Uterus (tissue), 3 donors: ENCODE measurements at regions not wholly inside any gene's neighbourhood (a gene's known extent, or its start where the extent isn't known, plus 50 kb on each side); places are given as distances from the start of the nearest gene placed in this dataset.

Experiments
- DNase-seq, 2 donors: peaks; one replicate each; pipeline ENCODE4 v3.0.0-alpha.2; 2019 to 2020
- H3K27ac ChIP-seq, 2 donors: fragments of 200-600 bp; sonication (generic); 1 replicate in 1 of 2; 2 replicates in 1 of 2; pipeline ENCODE4 v1.5.1; 2016 to 2018
- H3K27me3 ChIP-seq, 2 donors: fragments of 200-600 bp; sonication (generic); one replicate each; pipeline ENCODE4 v1.5.1; 2018 to 2019; ENCODE audit warnings: control low read depth in 1 of 2
- H3K36me3 ChIP-seq, 2 donors: fragments of 200-600 bp; sonication (generic); one replicate each; pipeline ENCODE4 v1.5.1; 2019; ENCODE audit warnings: control low read depth in 1 of 2
- H3K4me1 ChIP-seq, 2 donors: fragments of 200-600 bp; sonication (generic); one replicate each; pipeline ENCODE4 v1.5.1; 2018 to 2019; ENCODE audit warnings: control low read depth in 1 of 2
- H3K4me3 ChIP-seq, 2 donors: fragments of 200-600 bp; sonication (generic); 1 replicate in 1 of 2; 2 replicates in 1 of 2; pipeline ENCODE4 v1.5.1; 2018 to 2019; ENCODE audit warnings: mild to moderate bottlenecking in 1 of 2
- H3K9me3 ChIP-seq, 2 donors: fragments of 200-600 bp; sonication (generic); one replicate each; pipeline ENCODE4 v1.5.1; 2019; ENCODE audit warnings: control low read depth in 1 of 2
- POLR2A ChIP-seq, 2 donors: fragments of 450-650 bp; IDR thresholded peaks; one replicate each; pipeline ENCODE4 v1.6.1; 2016; ENCODE audit warnings: antibody characterized with exemption in 2 of 2, mild to moderate bottlenecking in 1 of 2, moderate library complexity in 1 of 2
- intact Hi-C: fragments of 100-400 bp; cut with DNase I; formaldehyde crosslinking; loops from one replicate; pipeline ENCODE4 v1.15.1; 2023; ENCODE audit warnings: low total_unique reads
- TF ChIP-seq, protein P1 (sequence below), 4 experiments: fragments of 200-600 bp in 2 of 4; fragments of 450-650 bp in 2 of 4; sonication (generic) in 2 of 4; IDR thresholded peaks; one replicate each; pipeline ENCODE4 v1.5.1; 2016 to 2019; ENCODE audit warnings: antibody characterized with exemption in 4 of 4, mild to moderate bottlenecking in 2 of 4, moderate library complexity in 1 of 4
- donor health status: DM: yes; HTN: yes; CAD: no.

DNA sequence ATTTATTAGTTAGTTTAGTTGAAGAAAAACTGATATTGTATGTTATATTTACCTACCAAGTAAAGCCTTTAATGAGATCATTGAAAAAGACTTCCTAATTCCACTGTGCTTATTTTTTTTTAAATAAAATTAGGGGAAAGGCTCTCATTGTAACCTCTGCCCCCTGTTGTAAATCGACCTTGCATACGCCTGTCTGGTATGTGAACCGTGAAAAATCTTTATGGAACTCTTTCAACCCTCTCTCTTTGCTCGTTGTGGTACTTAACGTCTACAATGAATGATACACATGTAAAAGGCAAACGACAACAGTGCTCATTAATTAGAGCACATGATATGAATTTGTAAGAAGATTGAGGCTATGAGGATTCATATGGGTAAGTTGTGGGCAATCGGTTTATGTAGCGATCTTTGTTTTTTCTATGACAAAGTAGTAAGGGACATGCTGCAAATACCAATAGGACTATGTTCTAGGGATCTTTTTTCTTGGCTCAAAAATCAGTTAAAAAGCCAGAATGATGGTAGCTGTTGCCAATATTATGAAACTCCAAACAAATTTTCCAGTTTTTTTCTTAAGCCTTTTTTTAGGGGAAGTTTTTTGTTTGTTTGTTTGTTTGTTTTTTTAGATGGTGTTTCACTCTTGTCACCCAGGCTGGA is 119.0 kb upstream of the MCHR2 start:
- TF ChIP-seq, protein P1, sequence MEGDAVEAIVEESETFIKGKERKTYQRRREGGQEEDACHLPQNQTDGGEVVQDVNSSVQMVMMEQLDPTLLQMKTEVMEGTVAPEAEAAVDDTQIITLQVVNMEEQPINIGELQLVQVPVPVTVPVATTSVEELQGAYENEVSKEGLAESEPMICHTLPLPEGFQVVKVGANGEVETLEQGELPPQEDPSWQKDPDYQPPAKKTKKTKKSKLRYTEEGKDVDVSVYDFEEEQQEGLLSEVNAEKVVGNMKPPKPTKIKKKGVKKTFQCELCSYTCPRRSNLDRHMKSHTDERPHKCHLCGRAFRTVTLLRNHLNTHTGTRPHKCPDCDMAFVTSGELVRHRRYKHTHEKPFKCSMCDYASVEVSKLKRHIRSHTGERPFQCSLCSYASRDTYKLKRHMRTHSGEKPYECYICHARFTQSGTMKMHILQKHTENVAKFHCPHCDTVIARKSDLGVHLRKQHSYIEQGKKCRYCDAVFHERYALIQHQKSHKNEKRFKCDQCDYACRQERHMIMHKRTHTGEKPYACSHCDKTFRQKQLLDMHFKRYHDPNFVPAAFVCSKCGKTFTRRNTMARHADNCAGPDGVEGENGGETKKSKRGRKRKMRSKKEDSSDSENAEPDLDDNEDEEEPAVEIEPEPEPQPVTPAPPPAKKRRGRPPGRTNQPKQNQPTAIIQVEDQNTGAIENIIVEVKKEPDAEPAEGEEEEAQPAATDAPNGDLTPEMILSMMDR (IDR thresholded peaks at IDR 0.05) = no peak
- TF ChIP-seq POLR2A (IDR thresholded peaks at IDR 0.05) = no peak
- intact Hi-C loops = no loop called here
- DNase-seq = no peak
- H3K27ac ChIP-seq = no peak overlapping the region
- no peaks in the 10 kb centered on the region for H3K36me3 ChIP-seq
- no peaks in the 10 kb centered on the region for H3K4me1 ChIP-seq
- no peaks in the 10 kb centered on the region for H3K9me3 ChIP-seq
- no peak overlapping the region for H3K4me3 ChIP-seq
- H3K27me3 ChIP-seq = no peaks in the 10 kb centered on the region

- H3K9me3 ChIP-seq = no peaks in the 10 kb centered on the region
- H3K4me3 ChIP-seq = no peak overlapping the region
- TF ChIP-seq, protein P1 (IDR thresholded peaks at IDR 0.05) = no peak
- no peak for TF ChIP-seq POLR2A (IDR thresholded peaks at IDR 0.05)
- intact Hi-C loops = no loop called here
- H3K27me3 ChIP-seq = no peaks in the 10 kb centered on the region
- H3K27ac ChIP-seq = no peak overlapping the region
- no peaks in the 10 kb centered on the region for H3K36me3 ChIP-seq
- no peaks in the 10 kb centered on the region for H3K4me1 ChIP-seq
- DNase-seq = no peak
Observed at GRCh38 chr6:100105919-100106529, 112.0 kb upstream of the MCHR2 start.

DNA sequence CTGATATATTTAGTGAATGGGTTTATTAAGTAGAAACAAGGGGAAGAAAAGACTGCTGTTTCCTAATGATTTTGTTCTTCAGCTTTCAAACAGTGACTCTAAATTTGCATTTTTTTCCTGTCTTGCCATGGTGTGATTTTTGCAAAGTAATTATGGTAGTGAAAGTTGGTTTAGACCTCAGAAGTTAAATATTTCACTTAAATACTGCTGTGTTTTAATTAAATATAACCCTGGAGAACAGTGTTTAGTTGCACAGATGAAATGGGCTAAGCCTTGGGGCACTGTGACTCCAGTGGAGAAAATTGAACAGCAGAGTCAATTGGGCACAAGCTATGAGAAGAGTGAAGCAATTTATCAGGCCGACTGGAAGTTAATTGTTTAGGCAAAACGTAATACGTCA is 111.1 kb upstream of the MCHR2 start:
- no peaks in the 10 kb centered on the region for H3K9me3 ChIP-seq

GRCh38 chr6:100103931-100104330 is 109.9 kb upstream of the MCHR2 start:
- no peaks in the 10 kb centered on the region for H3K9me3 ChIP-seq

More for the DNA sequence above, 111.1 kb upstream of the MCHR2 start:
- Histone ChIP-seq H3K4me1 (no peaks in the 10 kb centered on the region), H3K27me3 (no peaks in the 10 kb centered on the region), H3K36me3 (no peaks in the 10 kb centered on the region), H3K4me3 (no peak overlapping the region), H3K27ac (no peak overlapping the region)
- TF ChIP-seq, protein P1 (IDR thresholded peaks at IDR 0.05) = no peak
- no peak for TF ChIP-seq POLR2A (IDR thresholded peaks at IDR 0.05)
- intact Hi-C loops = no loop called here
- no peak for DNase-seq

GRCh38 chr6:100103194-100103593 is 109.2 kb upstream of the MCHR2 start:
- H3K4me3 ChIP-seq = no peak overlapping the region
- H3K9me3 ChIP-seq = no peaks in the 10 kb centered on the region
- H3K27me3 ChIP-seq = no peaks in the 10 kb centered on the region
- no peaks in the 10 kb centered on the region for H3K4me1 ChIP-seq
- intact Hi-C loops = no loop called here
- TF ChIP-seq POLR2A (IDR thresholded peaks at IDR 0.05) = no peak
- TF ChIP-seq, protein P1 (IDR thresholded peaks at IDR 0.05) = no peak
- no peak for DNase-seq
- no peak overlapping the region for H3K27ac ChIP-seq
- no peaks in the 10 kb centered on the region for H3K36me3 ChIP-seq

More at GRCh38 chr6:100103931-100104330, 109.9 kb upstream of the MCHR2 start:
- intact Hi-C loops = no loop called here
- Histone ChIP-seq H3K36me3 (no peaks in the 10 kb centered on the region), H3K27me3 (no peaks in the 10 kb centered on the region), H3K4me3 (no peak overlapping the region), H3K27ac (no peak overlapping the region), H3K4me1 (no peaks in the 10 kb centered on the region)
- DNase-seq = no peak
- TF ChIP-seq POLR2A (IDR thresholded peaks at IDR 0.05) = no peak
- TF ChIP-seq, protein P1 (IDR thresholded peaks at IDR 0.05) = no peak
